ENCODE measurements at regions not wholly inside any gene's neighbourhood (a gene's known extent, or its start where the extent isn't known, plus 50 kb on each side); places are given as distances from the start of the nearest gene placed in this dataset.

- no peaks in the 10 kb centered on the region for H3K36me3 ChIP-seq (ENCODE audit: control insufficient read depth in 3 of 3, insufficient read depth in 3 of 3, low read length in 3 of 3)
- H3K4me1 ChIP-seq (ENCODE audit: control insufficient read depth in 3 of 3, insufficient read depth in 3 of 3, low read length in 3 of 3), result peaks cover 0 to 4% (median 3%) of the 10 kb centered on the region in 3 donors
- H3K9me3 ChIP-seq (ENCODE audit: control insufficient read depth in 3 of 3, low read length in 3 of 3), result no peaks in the 10 kb centered on the region
- H3K4me3 ChIP-seq (ENCODE audit: low read length in 3 of 3), result no peak overlapping the region
- no peak overlapping the region for H3K27ac ChIP-seq (ENCODE audit: low read depth, low read length)
- H3K9ac ChIP-seq (ENCODE audit: low read depth in 1 of 3, low read length in 3 of 3), result no peak overlapping the region
- peaks cover 0 to 5% (median 3%) of the 10 kb centered on the region in 3 donors for H3K27me3 ChIP-seq (ENCODE audit: control insufficient read depth in 3 of 3, insufficient read depth in 3 of 3, low read length in 3 of 3)
These were observed 175.2 kb upstream of the AFDN start for GRCh38 chr6:167651318-167652041.

DNA sequence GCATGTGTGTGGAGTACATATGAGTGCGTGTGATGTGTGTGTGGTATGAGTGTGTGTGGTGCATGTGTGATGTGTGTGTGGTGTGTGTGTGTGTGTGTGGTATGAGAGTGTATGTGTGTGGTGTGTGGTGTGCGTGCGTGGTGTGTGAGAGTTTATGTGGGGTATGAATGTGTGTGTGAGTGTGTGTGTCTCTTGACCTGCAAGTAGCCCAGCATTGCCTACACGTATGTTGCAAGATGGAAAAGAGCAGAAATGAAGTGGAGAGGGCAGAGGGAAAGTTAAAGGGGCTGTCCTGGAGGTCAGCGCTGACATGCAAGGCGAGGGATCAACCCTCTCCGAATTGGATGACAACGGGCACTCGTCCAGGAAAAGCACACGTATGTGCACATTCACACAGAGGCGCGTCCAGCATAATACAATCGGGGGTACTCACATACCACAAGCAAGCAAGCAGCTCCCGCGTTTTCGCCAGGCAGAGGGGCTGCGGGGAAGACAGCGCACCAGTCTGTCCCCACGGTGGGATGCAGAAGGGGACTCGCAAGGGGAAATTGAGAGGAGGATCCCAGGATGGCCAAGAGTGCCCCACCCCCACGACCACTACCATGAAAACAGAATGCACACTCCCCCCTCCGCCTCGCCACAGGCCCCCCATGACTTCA, 174.5 kb upstream of the AFDN start:
- H3K4me1 ChIP-seq (ENCODE audit: control insufficient read depth in 3 of 3, insufficient read depth in 3 of 3, low read length in 3 of 3), result peaks cover 0 to 4% (median 3%) of the 10 kb centered on the region in 3 donors
- H3K9ac ChIP-seq (ENCODE audit: low read depth in 1 of 3, low read length in 3 of 3), result no peak overlapping the region
- H3K9me3 ChIP-seq (ENCODE audit: control insufficient read depth in 3 of 3, low read length in 3 of 3), result no peaks in the 10 kb centered on the region
- H3K36me3 ChIP-seq (ENCODE audit: control insufficient read depth in 3 of 3, insufficient read depth in 3 of 3, low read length in 3 of 3), result no peaks in the 10 kb centered on the region
- peaks cover 0 to 5% (median 3%) of the 10 kb centered on the region in 3 donors for H3K27me3 ChIP-seq (ENCODE audit: control insufficient read depth in 3 of 3, insufficient read depth in 3 of 3, low read length in 3 of 3)
- H3K27ac ChIP-seq (ENCODE audit: low read depth, low read length), result no peak overlapping the region
- H3K4me3 ChIP-seq (ENCODE audit: low read length in 3 of 3), result no peak overlapping the region

- H3K27me3 ChIP-seq (ENCODE audit: control insufficient read depth in 3 of 3, insufficient read depth in 3 of 3, low read length in 3 of 3), result peaks cover 0 to 5% (median 3%) of the 10 kb centered on the region in 3 donors
- H3K9me3 ChIP-seq (ENCODE audit: control insufficient read depth in 3 of 3, low read length in 3 of 3), result no peaks in the 10 kb centered on the region
- no peak overlapping the region for H3K27ac ChIP-seq (ENCODE audit: low read depth, low read length)
- H3K9ac ChIP-seq (ENCODE audit: low read depth in 1 of 3, low read length in 3 of 3), result no peak overlapping the region
- H3K36me3 ChIP-seq (ENCODE audit: control insufficient read depth in 3 of 3, insufficient read depth in 3 of 3, low read length in 3 of 3), result no peaks in the 10 kb centered on the region
- H3K4me3 ChIP-seq (ENCODE audit: low read length in 3 of 3), result no peak overlapping the region
- H3K4me1 ChIP-seq (ENCODE audit: control insufficient read depth in 3 of 3, insufficient read depth in 3 of 3, low read length in 3 of 3), result peaks cover 0 to 3% (median 2%) of the 10 kb centered on the region in 3 donors
These were observed 174.0 kb upstream of the AFDN start for GRCh38 chr6:167652701-167653095.

DNA sequence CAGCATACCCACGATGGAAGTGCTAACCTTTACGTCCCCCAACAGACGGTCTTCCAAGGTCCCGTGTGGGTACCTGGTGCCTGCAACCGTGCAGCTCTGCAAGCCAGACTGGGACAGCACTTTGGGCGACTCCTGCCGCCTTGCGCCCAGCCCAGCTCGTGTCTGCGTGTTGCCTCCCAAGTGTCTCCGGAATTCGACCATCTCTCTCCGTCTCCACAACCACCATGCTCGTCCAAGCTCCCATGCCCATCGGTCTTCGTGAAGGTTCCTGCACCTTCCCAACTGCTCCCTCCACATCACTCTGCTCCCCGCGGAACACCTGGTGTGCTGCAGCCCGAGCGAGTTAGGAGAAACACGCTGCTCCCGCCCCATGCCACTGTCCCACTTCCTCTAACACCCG, 173.2 kb upstream of the AFDN start:
- Histone ChIP-seq H3K9me3 (ENCODE audit: control insufficient read depth in 3 of 3, low read length in 3 of 3) (no peaks in the 10 kb centered on the region), H3K36me3 (ENCODE audit: control insufficient read depth in 3 of 3, insufficient read depth in 3 of 3, low read length in 3 of 3) (no peaks in the 10 kb centered on the region), H3K27me3 (ENCODE audit: control insufficient read depth in 3 of 3, insufficient read depth in 3 of 3, low read length in 3 of 3) (peaks cover 0 to 5% (median 3%) of the 10 kb centered on the region in 3 donors), H3K4me1 (ENCODE audit: control insufficient read depth in 3 of 3, insufficient read depth in 3 of 3, low read length in 3 of 3) (no peaks in the 10 kb centered on the region), H3K27ac (ENCODE audit: low read depth, low read length) (no peak overlapping the region), H3K4me3 (ENCODE audit: low read length in 3 of 3) (no peak overlapping the region), H3K9ac (ENCODE audit: low read depth in 1 of 3, low read length in 3 of 3) (no peak overlapping the region)

DNA sequence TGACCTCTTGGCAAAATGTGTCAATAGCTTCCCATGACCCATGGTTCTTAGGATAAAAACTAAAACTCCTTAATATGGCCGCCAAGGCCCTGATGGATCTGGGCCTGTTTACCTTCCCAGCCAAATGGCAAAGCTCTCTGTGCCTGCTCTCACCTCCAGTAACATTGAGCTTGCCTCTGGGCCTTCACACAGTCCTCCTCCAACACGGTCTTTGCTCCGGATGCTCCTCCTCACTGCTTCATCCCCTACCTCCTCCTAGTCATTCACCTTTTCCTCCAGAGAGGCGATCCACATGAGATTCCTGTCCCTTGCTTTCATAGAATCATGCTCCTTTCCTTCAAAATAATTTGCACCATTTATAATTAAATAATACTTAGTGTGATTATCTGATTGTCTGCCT, 172.3 kb upstream of the AFDN start:
- H3K9me3 ChIP-seq (ENCODE audit: control insufficient read depth in 3 of 3, low read length in 3 of 3), result no peaks in the 10 kb centered on the region
- no peaks in the 10 kb centered on the region for H3K36me3 ChIP-seq (ENCODE audit: control insufficient read depth in 3 of 3, insufficient read depth in 3 of 3, low read length in 3 of 3)
- no peak overlapping the region for H3K27ac ChIP-seq (ENCODE audit: low read depth, low read length)
- no peak overlapping the region for H3K4me3 ChIP-seq (ENCODE audit: low read length in 3 of 3)
- peaks cover 0 to 5% (median 3%) of the 10 kb centered on the region in 3 donors for H3K27me3 ChIP-seq (ENCODE audit: control insufficient read depth in 3 of 3, insufficient read depth in 3 of 3, low read length in 3 of 3)
- H3K4me1 ChIP-seq (ENCODE audit: control insufficient read depth in 3 of 3, insufficient read depth in 3 of 3, low read length in 3 of 3), result no peaks in the 10 kb centered on the region
- no peak overlapping the region for H3K9ac ChIP-seq (ENCODE audit: low read depth in 1 of 3, low read length in 3 of 3)

- Histone ChIP-seq H3K9ac (ENCODE audit: low read depth in 1 of 3, low read length in 3 of 3) (no peak overlapping the region), H3K27ac (ENCODE audit: low read depth, low read length) (no peak overlapping the region), H3K27me3 (ENCODE audit: control insufficient read depth in 3 of 3, insufficient read depth in 3 of 3, low read length in 3 of 3) (peaks cover 0 to 5% (median 3%) of the 10 kb centered on the region in 3 donors), H3K36me3 (ENCODE audit: control insufficient read depth in 3 of 3, insufficient read depth in 3 of 3, low read length in 3 of 3) (no peaks in the 10 kb centered on the region), H3K4me1 (ENCODE audit: control insufficient read depth in 3 of 3, insufficient read depth in 3 of 3, low read length in 3 of 3) (no peaks in the 10 kb centered on the region), H3K4me3 (ENCODE audit: low read length in 3 of 3) (no peak overlapping the region), H3K9me3 (ENCODE audit: control insufficient read depth in 3 of 3, low read length in 3 of 3) (no peaks in the 10 kb centered on the region)
These were observed 171.4 kb upstream of the AFDN start for GRCh38 chr6:167655174-167655821.

GRCh38 chr6:167658106-167658505, 168.6 kb upstream of the AFDN start:
- H3K27me3 ChIP-seq (ENCODE audit: control insufficient read depth in 3 of 3, insufficient read depth in 3 of 3, low read length in 3 of 3), result peaks cover 0 to 1% (median 0%) of the 10 kb centered on the region in 3 donors
- H3K9me3 ChIP-seq (ENCODE audit: control insufficient read depth in 3 of 3, low read length in 3 of 3), result no peaks in the 10 kb centered on the region
- no peaks in the 10 kb centered on the region for H3K36me3 ChIP-seq (ENCODE audit: control insufficient read depth in 3 of 3, insufficient read depth in 3 of 3, low read length in 3 of 3)
- no peaks in the 10 kb centered on the region for H3K4me1 ChIP-seq (ENCODE audit: control insufficient read depth in 3 of 3, insufficient read depth in 3 of 3, low read length in 3 of 3)
- H3K9ac ChIP-seq (ENCODE audit: low read depth in 1 of 3, low read length in 3 of 3), result no peak overlapping the region
- H3K27ac ChIP-seq (ENCODE audit: low read depth, low read length), result no peak overlapping the region
- no peak overlapping the region for H3K4me3 ChIP-seq (ENCODE audit: low read length in 3 of 3)

DNA sequence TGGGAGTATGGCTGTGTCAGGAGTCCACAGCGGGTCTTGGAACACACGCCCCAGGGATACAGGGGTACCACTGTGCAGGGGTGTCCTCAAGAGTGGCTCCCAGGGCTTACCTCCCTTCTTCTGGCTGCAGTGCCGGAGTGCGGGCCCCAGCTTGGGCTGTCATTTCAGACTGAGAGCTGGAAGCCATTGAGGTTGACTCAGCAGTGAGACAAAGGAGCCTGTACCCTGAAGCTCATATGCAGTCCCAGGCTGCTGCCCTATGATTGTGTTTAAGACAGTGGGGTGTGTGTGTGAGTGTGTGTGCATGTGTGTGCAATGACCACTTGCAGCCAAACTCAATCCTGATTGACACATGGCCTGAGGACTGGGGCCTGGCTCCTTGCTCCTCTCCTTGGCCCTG, 167.7 kb upstream of the AFDN start:
- Histone ChIP-seq H3K27ac (ENCODE audit: low read depth, low read length) (no peak overlapping the region), H3K9ac (ENCODE audit: low read depth in 1 of 3, low read length in 3 of 3) (no peak overlapping the region), H3K27me3 (ENCODE audit: control insufficient read depth in 3 of 3, insufficient read depth in 3 of 3, low read length in 3 of 3) (peaks cover 0 to 2% (median 0%) of the 10 kb centered on the region in 3 donors), H3K4me3 (ENCODE audit: low read length in 3 of 3) (no peak overlapping the region), H3K36me3 (ENCODE audit: control insufficient read depth in 3 of 3, insufficient read depth in 3 of 3, low read length in 3 of 3) (no peaks in the 10 kb centered on the region), H3K9me3 (ENCODE audit: control insufficient read depth in 3 of 3, low read length in 3 of 3) (no peaks in the 10 kb centered on the region), H3K4me1 (ENCODE audit: control insufficient read depth in 3 of 3, insufficient read depth in 3 of 3, low read length in 3 of 3) (no peaks in the 10 kb centered on the region)

DNA sequence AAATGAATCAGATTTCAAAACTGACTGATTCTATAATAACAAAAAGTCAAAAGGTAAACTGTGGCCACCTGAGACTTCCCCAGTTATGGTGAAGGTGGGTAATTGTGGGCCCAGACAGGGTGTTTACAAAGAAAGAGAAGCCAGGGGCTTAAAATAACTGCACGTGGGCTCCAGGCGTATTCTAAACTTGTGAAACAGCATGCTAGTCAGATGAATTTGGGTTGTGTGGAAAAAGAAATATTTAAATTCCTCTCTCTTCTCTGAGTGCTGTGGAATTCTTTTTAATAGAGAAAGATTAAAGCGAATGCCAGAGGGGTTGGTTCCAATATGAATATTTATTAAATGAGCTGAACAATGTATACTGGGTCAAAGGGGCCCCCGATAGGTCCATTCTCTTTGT, 166.3 kb upstream of the AFDN start:
- Histone ChIP-seq H3K4me3 (ENCODE audit: low read length in 3 of 3) (no peak overlapping the region), H3K27ac (ENCODE audit: low read depth, low read length) (no peak overlapping the region)

More for the DNA sequence above, 166.3 kb upstream of the AFDN start:
- Histone ChIP-seq H3K9me3 (ENCODE audit: control insufficient read depth in 3 of 3, low read length in 3 of 3) (no peaks in the 10 kb centered on the region), H3K4me1 (ENCODE audit: control insufficient read depth in 3 of 3, insufficient read depth in 3 of 3, low read length in 3 of 3) (peaks cover 0 to 4% (median 4%) of the 10 kb centered on the region in 3 donors), H3K36me3 (ENCODE audit: control insufficient read depth in 3 of 3, insufficient read depth in 3 of 3, low read length in 3 of 3) (no peaks in the 10 kb centered on the region), H3K27me3 (ENCODE audit: control insufficient read depth in 3 of 3, insufficient read depth in 3 of 3, low read length in 3 of 3) (peaks cover 0 to 2% (median 0%) of the 10 kb centered on the region in 3 donors), H3K9ac (ENCODE audit: low read depth in 1 of 3, low read length in 3 of 3) (no peak overlapping the region)

Measured in skeletal muscle tissue (tissue), 3 donors.